ENCODE measurements at regions not wholly inside any gene's neighbourhood (a gene's known extent, or its start where the extent isn't known, plus 50 kb on each side); places are given as distances from the start of the nearest gene placed in this dataset.
"Not testable (repeated sequence)": the region's sequence is repeated elsewhere in the genome, so short reads cannot be mapped to it uniquely, and the experiment has no call there.

- POLR2A ChIA-PET = interaction anchor here (0.7 kb wide), 1 partner anchor 15 kb away, joined by 3 read pairs; no protein-coding TSS in a partner anchor
- no peaks in the 10 kb centered on the region for H3K36me3 ChIP-seq (ENCODE audit: control insufficient read depth in 2 of 2, insufficient read depth in 1 of 2, low read length in 2 of 2)
- H3K4me1 ChIP-seq (ENCODE audit: control insufficient read depth, insufficient read depth, low read length) = peaks cover 5% of the 10 kb centered on the region; the same call in 1 of the 2 replicates
- CTCF ChIA-PET = interaction anchor here (0.7 kb wide), 1 partner anchor 32 kb away, joined by 3 read pairs; no protein-coding TSS in a partner anchor
- no peak overlapping the region for H3K27ac ChIP-seq (ENCODE audit: extremely low read depth, low read depth, low read length)
- H3K4me3 ChIP-seq (ENCODE audit: low read depth, low read length) = no peak overlapping the region
- TF ChIP-seq ZNF677 (tag by site-specific recombination; IDR thresholded peaks at IDR 0.05) (peak; percentile 92), ZNF311 (tag by site-specific recombination; IDR thresholded peaks at IDR 0.05; ENCODE audit: borderline replicate concordance) (no peak)
- no peaks in the 10 kb centered on the region for H3K9me3 ChIP-seq (ENCODE audit: control insufficient read depth, insufficient read depth, low read depth, low read length)
Observed at GRCh38 chr12:75854681-75855309, 176.8 kb downstream of the PHLDA1 start.

- H3K27ac ChIP-seq (ENCODE audit: extremely low read depth, low read depth, low read length); H3K4me3 ChIP-seq (ENCODE audit: low read depth, low read length); H3K9me3 ChIP-seq (ENCODE audit: control insufficient read depth, insufficient read depth, low read depth, low read length); H3K36me3 ChIP-seq (ENCODE audit: control insufficient read depth in 2 of 2, insufficient read depth in 1 of 2, low read length in 2 of 2); H3K4me1 ChIP-seq (ENCODE audit: control insufficient read depth, insufficient read depth, low read length): not testable (repeated sequence)
- ChIA-PET CTCF (interaction anchor here (0.7 kb wide), 1 partner anchor 32 kb away, joined by 3 read pairs; no protein-coding TSS in a partner anchor), POLR2A (interaction anchor here (0.7 kb wide), 1 partner anchor 16 kb away, joined by 3 read pairs; no protein-coding TSS in a partner anchor)
- 0 out of 2 replicates have a peak, but pooled peaks have one; percentile 45 for TF ChIP-seq ZNF560 (tag by site-specific recombination; IDR thresholded peaks at IDR 0.05; ENCODE audit: borderline replicate concordance)
- TF ChIP-seq ZNF140 (tag by site-specific recombination; IDR thresholded peaks at IDR 0.05) = peak; percentile 58; the same call in 1 of the 2 replicates
- TF ChIP-seq ZNF202 (tag by site-specific recombination; IDR thresholded peaks at IDR 0.05; ENCODE audit: borderline replicate concordance) = 0 out of 2 replicates have a peak, but pooled peaks have one; percentile 65
- TF ChIP-seq ZNF555 (tag by site-specific recombination; conservative IDR thresholded peaks at IDR 0.05) = peak; percentile 47
- peak; percentile 58 for TF ChIP-seq ZNF426 (tag by site-specific recombination; IDR thresholded peaks at IDR 0.05)
- peak; percentile 69 for TF ChIP-seq ZNF518A (tag by site-specific recombination; conservative IDR thresholded peaks at IDR 0.05; ENCODE audit: low read depth)
- peak; percentile 79; the same call in 1 of the 2 replicates for TF ChIP-seq ZNF394 (tag by site-specific recombination; IDR thresholded peaks at IDR 0.05; ENCODE audit: borderline replicate concordance)
- TF ChIP-seq ZNF623 (tag by site-specific recombination; IDR thresholded peaks at IDR 0.05) = peak; percentile 24; the same call in 1 of the 2 replicates
- peak; percentile 33; the same call in 1 of the 2 replicates for TF ChIP-seq REST (tag by site-specific recombination; IDR thresholded peaks at IDR 0.05)
- peak; percentile 18; the same call in 1 of the 2 replicates for TF ChIP-seq ZNF654 (tag by site-specific recombination; IDR thresholded peaks at IDR 0.05; ENCODE audit: low read depth)
- peak; percentile 47; the same call in 1 of the 2 replicates for TF ChIP-seq ZBTB11 (tag by site-specific recombination; conservative IDR thresholded peaks at IDR 0.05; ENCODE audit: low read depth)
- 0 out of 2 replicates have a peak, but pooled peaks have one; percentile 42 for TF ChIP-seq ZNF664 (tag by site-specific recombination; IDR thresholded peaks at IDR 0.05)
Observed at GRCh38 chr12:75854137-75854536, 177.4 kb downstream of the PHLDA1 start.
